ENCODE measurements at regions not wholly inside any gene's neighbourhood (a gene's known extent, or its start where the extent isn't known, plus 50 kb on each side); places are given as distances from the start of the nearest gene placed in this dataset.

DNA sequence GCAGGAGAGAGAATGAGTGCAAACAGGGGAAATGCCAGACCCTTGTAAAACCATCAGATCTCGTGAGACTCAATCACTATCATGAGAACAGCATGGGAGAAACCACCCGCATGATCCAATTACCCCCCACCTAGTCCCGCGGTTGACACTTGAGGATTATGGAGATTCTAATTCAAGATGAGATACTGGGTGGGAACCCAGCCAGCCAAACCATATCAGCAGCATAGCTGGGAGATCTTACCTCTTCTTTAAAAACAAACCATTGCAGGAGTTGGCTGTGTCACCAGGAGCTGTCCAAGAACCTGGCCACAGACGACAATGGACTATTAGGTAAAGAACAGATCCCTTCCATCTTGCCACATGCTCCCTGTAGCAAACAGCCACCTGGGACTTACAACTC, 422.7 kb downstream of the MATN1 start:
- TF ChIP-seq, protein P1, sequence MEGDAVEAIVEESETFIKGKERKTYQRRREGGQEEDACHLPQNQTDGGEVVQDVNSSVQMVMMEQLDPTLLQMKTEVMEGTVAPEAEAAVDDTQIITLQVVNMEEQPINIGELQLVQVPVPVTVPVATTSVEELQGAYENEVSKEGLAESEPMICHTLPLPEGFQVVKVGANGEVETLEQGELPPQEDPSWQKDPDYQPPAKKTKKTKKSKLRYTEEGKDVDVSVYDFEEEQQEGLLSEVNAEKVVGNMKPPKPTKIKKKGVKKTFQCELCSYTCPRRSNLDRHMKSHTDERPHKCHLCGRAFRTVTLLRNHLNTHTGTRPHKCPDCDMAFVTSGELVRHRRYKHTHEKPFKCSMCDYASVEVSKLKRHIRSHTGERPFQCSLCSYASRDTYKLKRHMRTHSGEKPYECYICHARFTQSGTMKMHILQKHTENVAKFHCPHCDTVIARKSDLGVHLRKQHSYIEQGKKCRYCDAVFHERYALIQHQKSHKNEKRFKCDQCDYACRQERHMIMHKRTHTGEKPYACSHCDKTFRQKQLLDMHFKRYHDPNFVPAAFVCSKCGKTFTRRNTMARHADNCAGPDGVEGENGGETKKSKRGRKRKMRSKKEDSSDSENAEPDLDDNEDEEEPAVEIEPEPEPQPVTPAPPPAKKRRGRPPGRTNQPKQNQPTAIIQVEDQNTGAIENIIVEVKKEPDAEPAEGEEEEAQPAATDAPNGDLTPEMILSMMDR (IDR thresholded peaks at IDR 0.05): no peak
- H3K4me3 ChIP-seq (ENCODE audit: low read depth in 1 of 2, low read length in 1 of 2): no peak overlapping the region

DNA sequence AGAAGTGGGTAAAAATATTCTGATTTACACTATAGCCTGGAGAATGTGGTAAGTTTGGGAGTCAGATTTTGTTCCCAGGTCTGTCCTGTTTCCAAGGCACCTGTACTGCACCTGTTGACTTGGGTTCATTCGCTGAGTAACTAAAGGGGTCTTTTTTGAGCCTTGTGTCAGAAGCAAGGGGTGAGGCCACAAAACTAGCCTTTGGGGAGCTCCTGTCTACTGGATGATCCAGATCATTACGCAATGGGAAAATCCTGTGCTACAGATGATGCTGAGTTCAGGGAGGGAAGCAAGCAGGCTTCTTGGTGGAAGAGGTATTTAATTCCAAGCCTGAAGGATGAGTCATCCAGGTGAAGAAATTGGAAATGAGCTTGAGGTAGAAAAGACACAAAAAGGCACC, 424.0 kb downstream of the MATN1 start:
- Histone ChIP-seq H3K9me3 (no peaks in the 10 kb centered on the region), H3K27me3 (no peaks in the 10 kb centered on the region), H3K36me3 (no peaks in the 10 kb centered on the region), H3K27ac (no peak overlapping the region), H3K4me3 (ENCODE audit: low read depth in 1 of 2, low read length in 1 of 2) (no peak overlapping the region), H3K4me1 (ENCODE audit: control insufficient read depth in 1 of 2, insufficient read depth in 1 of 2, low read depth in 1 of 2, low read length in 1 of 2) (no peaks in the 10 kb centered on the region)
- TF ChIP-seq, protein P1 (IDR thresholded peaks at IDR 0.05): no peak

More for the DNA sequence above, 422.7 kb downstream of the MATN1 start:
- H3K27ac ChIP-seq: no peak overlapping the region
- H3K36me3 ChIP-seq: no peaks in the 10 kb centered on the region
- H3K9me3 ChIP-seq: no peaks in the 10 kb centered on the region
- no peaks in the 10 kb centered on the region for H3K4me1 ChIP-seq (ENCODE audit: control insufficient read depth in 1 of 2, insufficient read depth in 1 of 2, low read depth in 1 of 2, low read length in 1 of 2)
- H3K27me3 ChIP-seq: no peaks in the 10 kb centered on the region

DNA sequence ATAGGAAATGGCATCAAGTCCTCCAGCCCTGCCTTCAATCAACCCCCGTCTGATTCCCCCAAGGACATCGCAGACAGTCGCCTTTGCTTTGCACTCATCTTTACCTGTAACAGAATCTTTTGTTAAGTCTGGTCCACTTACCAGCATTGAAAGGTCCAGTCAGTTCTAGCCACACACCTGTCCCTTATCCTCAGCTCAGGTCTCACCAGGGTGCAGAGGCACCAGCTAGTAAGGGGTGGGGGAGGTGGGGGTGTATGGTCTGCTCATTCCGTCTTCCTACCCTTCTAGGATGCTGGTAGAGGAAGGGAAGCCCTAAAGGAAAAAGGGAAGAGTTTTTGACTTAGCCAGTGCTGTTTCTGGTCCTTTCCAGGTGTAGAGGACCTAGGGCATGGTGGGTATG, 427.7 kb downstream of the MATN1 start:
- Histone ChIP-seq H3K27me3 (peaks cover 7% of the 10 kb centered on the region), H3K4me3 (ENCODE audit: low read depth in 1 of 2, low read length in 1 of 2) (no peak overlapping the region), H3K9me3 (no peaks in the 10 kb centered on the region), H3K4me1 (ENCODE audit: control insufficient read depth in 1 of 2, insufficient read depth in 1 of 2, low read depth in 1 of 2, low read length in 1 of 2) (no peaks in the 10 kb centered on the region), H3K27ac (no peak overlapping the region), H3K36me3 (no peaks in the 10 kb centered on the region)
- TF ChIP-seq, protein P1 (IDR thresholded peaks at IDR 0.05): no peak

DNA sequence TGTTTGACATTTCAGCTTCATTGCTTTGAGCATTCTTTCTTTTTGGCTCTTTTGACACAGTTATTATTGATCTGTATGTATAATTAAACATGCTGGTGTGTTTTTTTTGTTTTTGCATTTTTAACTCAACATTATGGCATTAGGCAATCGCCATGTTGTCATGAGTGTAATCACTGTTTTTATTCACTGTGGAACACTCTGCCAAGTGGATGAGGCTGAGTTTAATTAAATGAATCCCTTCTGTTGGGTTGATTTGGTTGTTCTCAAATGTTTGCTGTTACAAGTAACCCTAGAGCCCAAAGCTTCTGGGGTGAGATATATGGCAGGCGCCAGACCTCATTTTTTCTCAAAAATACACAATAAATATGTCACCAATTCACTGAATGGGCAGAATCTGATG, 428.1 kb downstream of the MATN1 start:
- Histone ChIP-seq H3K9me3 (no peaks in the 10 kb centered on the region), H3K4me3 (ENCODE audit: low read depth in 1 of 2, low read length in 1 of 2) (no peak overlapping the region), H3K27ac (no peak overlapping the region), H3K27me3 (peaks cover 8% of the 10 kb centered on the region), H3K4me1 (ENCODE audit: control insufficient read depth in 1 of 2, insufficient read depth in 1 of 2, low read depth in 1 of 2, low read length in 1 of 2) (no peaks in the 10 kb centered on the region), H3K36me3 (no peaks in the 10 kb centered on the region)
- TF ChIP-seq, protein P1 (IDR thresholded peaks at IDR 0.05): no peak

DNA sequence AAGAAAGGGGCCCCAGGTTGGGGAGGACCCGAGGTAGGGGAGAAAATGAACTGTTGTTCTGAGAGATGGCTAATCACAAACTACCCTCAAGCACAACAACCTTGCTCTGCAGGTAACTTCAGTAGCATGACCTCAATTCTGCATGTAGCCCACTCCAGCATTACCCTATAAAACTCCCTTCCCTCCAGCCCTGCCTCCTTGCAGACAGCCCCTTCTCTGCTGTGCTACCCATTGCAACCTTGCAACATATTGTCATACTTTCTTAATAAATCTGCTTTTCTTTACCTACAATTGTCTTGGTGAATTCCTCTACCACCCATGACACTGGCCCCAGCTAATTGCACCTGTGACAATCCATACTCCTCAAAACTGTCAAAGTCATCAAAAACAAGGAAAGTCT, 428.9 kb downstream of the MATN1 start:
- TF ChIP-seq, protein P1 (IDR thresholded peaks at IDR 0.05): no peak
- H3K27me3 ChIP-seq: peaks cover 16% of the 10 kb centered on the region
- no peak overlapping the region for H3K4me3 ChIP-seq (ENCODE audit: low read depth in 1 of 2, low read length in 1 of 2)
- H3K27ac ChIP-seq: no peak overlapping the region
- no peaks in the 10 kb centered on the region for H3K9me3 ChIP-seq
- H3K4me1 ChIP-seq (ENCODE audit: control insufficient read depth in 1 of 2, insufficient read depth in 1 of 2, low read depth in 1 of 2, low read length in 1 of 2): no peaks in the 10 kb centered on the region
- H3K36me3 ChIP-seq: no peaks in the 10 kb centered on the region

DNA sequence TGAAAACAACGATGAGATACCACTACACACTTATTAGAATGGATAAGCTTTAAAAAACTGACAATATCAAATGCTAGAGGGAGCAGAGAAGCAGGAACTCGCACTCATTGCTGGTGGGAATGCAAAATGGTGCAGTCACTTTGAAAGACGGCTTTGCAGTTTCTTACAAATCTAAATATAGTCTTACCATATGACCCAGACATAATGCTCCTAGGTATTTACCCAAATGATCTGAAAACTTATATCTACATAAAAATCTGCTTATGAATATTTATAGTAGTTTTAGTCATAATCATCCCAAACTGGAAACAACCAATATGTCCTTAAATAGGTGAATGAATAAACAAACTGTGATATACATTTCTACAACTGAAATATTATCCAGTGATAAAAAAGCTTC, 430.9 kb downstream of the MATN1 start:
- H3K27ac ChIP-seq: no peak overlapping the region
- no peak overlapping the region for H3K4me3 ChIP-seq (ENCODE audit: low read depth in 1 of 2, low read length in 1 of 2)
- TF ChIP-seq, protein P1 (IDR thresholded peaks at IDR 0.05): no peak
- peaks cover 17% of the 10 kb centered on the region for H3K27me3 ChIP-seq
- H3K4me1 ChIP-seq (ENCODE audit: control insufficient read depth in 1 of 2, insufficient read depth in 1 of 2, low read depth in 1 of 2, low read length in 1 of 2): no peaks in the 10 kb centered on the region
- no peaks in the 10 kb centered on the region for H3K9me3 ChIP-seq
- H3K36me3 ChIP-seq: no peaks in the 10 kb centered on the region
